Umbilical cord (tissue), 1 donor: ENCODE measurements at regions not wholly inside any gene's neighbourhood (a gene's known extent, or its start where the extent isn't known, plus 50 kb on each side); places are given as distances from the start of the nearest gene placed in this dataset.

Experiments
- DNase-seq: peaks from one replicate; pipeline ENCODE4 v3.0.0-alpha.2; 2015; ENCODE audit warnings: low spot score

- DNase-seq: no peak
These were observed 100.7 kb upstream of the IL12A start for GRCh38 chr3:159887911-159888310.

- DNase-seq: no peak
These were observed 96.4 kb upstream of the IL12A start for GRCh38 chr3:159892171-159892795.

GRCh38 chr3:159892801-159893200, 95.8 kb upstream of the IL12A start:
- no peak for DNase-seq

- DNase-seq: no peak
These were observed 94.2 kb upstream of the IL12A start for GRCh38 chr3:159894386-159894785.

- no peak for DNase-seq
These were observed 93.2 kb upstream of the IL12A start for GRCh38 chr3:159895430-159895829.

- DNase-seq: no peak
These were observed 92.1 kb upstream of the IL12A start for GRCh38 chr3:159896543-159896942.

GRCh38 chr3:159897331-159898075, 91.1 kb upstream of the IL12A start:
- DNase-seq: peak; percentile 23

GRCh38 chr3:159898147-159898546, 90.5 kb upstream of the IL12A start:
- no peak for DNase-seq

GRCh38 chr3:159899166-159899565, 89.5 kb upstream of the IL12A start:
- DNase-seq: no peak

- no peak for DNase-seq
These were observed 85.9 kb upstream of the IL12A start for GRCh38 chr3:159902546-159903314.

GRCh38 chr3:159904455-159904854, 84.2 kb upstream of the IL12A start:
- DNase-seq: no peak

GRCh38 chr3:159904911-159905310, 83.7 kb upstream of the IL12A start:
- no peak for DNase-seq

GRCh38 chr3:159907828-159908227, 80.8 kb upstream of the IL12A start:
- DNase-seq: no peak

GRCh38 chr3:159910991-159911663, 77.5 kb upstream of the IL12A start:
- DNase-seq: no peak

GRCh38 chr3:159911664-159912037, 77.0 kb upstream of the IL12A start:
- DNase-seq: no peak

GRCh38 chr3:159913712-159914414, 74.8 kb upstream of the IL12A start:
- no peak for DNase-seq

- DNase-seq: no peak
These were observed 74.2 kb upstream of the IL12A start for GRCh38 chr3:159914426-159914825.

- DNase-seq: no peak
These were observed 72.6 kb upstream of the IL12A start for GRCh38 chr3:159916052-159916451.

- no peak for DNase-seq
These were observed 71.5 kb upstream of the IL12A start for GRCh38 chr3:159917141-159917540.

- no peak for DNase-seq
These were observed 68.8 kb upstream of the IL12A start for GRCh38 chr3:159919873-159920272.

- DNase-seq: no peak
These were observed 66.3 kb upstream of the IL12A start for GRCh38 chr3:159922193-159922840.
